ENCODE measurements at regions not wholly inside any gene's neighbourhood (a gene's known extent, or its start where the extent isn't known, plus 50 kb on each side); places are given as distances from the start of the nearest gene placed in this dataset. TPM values are rescaled to one million over a fixed set of nuclear protein-coding genes. Genes with fewer than 3 reads are reported as not detected.

Small RNA genes lying in the stretch of these regions (small RNA-seq; reads per million reads assigned to genes)
- not detected for gene RF00045 (ENCODE audit: low replicate concordance)
